ENCODE measurements at regions not wholly inside any gene's neighbourhood (a gene's known extent, or its start where the extent isn't known, plus 50 kb on each side); places are given as distances from the start of the nearest gene placed in this dataset.

DNA sequence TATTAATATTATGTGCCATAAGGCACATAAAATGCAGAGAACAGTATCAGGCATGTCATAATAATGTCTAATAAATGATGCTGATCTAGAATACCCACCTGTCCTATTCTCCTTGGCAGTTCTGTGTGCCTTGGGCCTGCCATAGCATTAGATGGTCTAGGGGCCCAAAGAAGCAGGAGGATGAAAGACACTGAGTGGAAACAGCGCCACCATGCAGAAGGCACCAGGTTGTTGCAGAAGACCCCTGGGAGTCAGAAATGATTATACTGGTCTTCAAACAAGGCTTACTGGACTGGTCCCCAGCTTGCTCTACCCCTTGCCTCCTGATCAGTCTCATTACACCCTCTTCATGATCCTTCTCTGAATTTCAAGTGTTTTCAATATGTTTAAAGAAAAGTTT is 353.3 kb downstream of the GRIN2B start:
- Histone ChIP-seq H3K27ac (no peak overlapping the region), H3K4me3 (no peak overlapping the region), H3K36me3 (ENCODE audit: insufficient read depth in 1 of 2, low read depth in 1 of 2) (no peaks in the 10 kb centered on the region), H3K9me3 (no peaks in the 10 kb centered on the region), H3K4me1 (no peaks in the 10 kb centered on the region), H3K27me3 (ENCODE audit: insufficient read depth in 3 of 3, low read length in 2 of 3) (no peaks in the 10 kb centered on the region)
- intact Hi-C loops (cut with DNase I), result no loop called here
- WGBS, 3 donors, result 85 to 92% (median 88%) methylated on average over 1 of the region's 1 CpG
- TF ChIP-seq, protein P1, sequence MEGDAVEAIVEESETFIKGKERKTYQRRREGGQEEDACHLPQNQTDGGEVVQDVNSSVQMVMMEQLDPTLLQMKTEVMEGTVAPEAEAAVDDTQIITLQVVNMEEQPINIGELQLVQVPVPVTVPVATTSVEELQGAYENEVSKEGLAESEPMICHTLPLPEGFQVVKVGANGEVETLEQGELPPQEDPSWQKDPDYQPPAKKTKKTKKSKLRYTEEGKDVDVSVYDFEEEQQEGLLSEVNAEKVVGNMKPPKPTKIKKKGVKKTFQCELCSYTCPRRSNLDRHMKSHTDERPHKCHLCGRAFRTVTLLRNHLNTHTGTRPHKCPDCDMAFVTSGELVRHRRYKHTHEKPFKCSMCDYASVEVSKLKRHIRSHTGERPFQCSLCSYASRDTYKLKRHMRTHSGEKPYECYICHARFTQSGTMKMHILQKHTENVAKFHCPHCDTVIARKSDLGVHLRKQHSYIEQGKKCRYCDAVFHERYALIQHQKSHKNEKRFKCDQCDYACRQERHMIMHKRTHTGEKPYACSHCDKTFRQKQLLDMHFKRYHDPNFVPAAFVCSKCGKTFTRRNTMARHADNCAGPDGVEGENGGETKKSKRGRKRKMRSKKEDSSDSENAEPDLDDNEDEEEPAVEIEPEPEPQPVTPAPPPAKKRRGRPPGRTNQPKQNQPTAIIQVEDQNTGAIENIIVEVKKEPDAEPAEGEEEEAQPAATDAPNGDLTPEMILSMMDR (IDR thresholded peaks at IDR 0.05), result no peak
- no peak for ATAC-seq
- DNase-seq, result no peak

- Histone ChIP-seq H3K27ac (no peak overlapping the region), H3K4me1 (no peaks in the 10 kb centered on the region), H3K27me3 (ENCODE audit: insufficient read depth in 3 of 3, low read length in 2 of 3) (no peaks in the 10 kb centered on the region), H3K4me3 (no peak overlapping the region), H3K9me3 (no peaks in the 10 kb centered on the region), H3K36me3 (ENCODE audit: insufficient read depth in 1 of 2, low read depth in 1 of 2) (no peaks in the 10 kb centered on the region)
- intact Hi-C loops (cut with DNase I), result no loop called here
- no peak for ATAC-seq
- DNase-seq, result no peak
- TF ChIP-seq, protein P1 (IDR thresholded peaks at IDR 0.05), result no peak
- WGBS, 3 donors, result 56 to 81% (median 73%) methylated on average over 3 of the region's 3 CpGs
These were observed 353.9 kb downstream of the GRIN2B start for GRCh38 chr12:13627536-13627935.

DNA sequence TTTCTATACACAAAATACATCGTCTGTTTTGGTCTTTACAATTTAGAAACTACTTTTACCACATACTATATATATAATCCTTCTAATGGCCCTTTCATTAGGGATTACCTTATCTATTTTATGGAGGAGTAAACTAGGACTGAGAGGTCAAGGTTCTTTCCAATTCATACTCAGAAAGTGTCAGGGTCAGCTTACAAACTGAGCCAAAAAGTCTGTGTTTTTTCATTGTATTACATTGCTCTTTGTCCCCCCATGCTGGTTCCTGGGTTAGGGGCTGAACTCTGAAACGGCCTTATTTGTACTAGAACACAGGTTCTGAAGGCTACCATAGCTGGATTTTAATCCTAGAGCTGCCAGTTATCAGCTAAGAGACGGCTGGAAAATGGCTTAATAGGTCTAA is 368.1 kb downstream of the GRIN2B start:
- Histone ChIP-seq H3K27ac (no peak overlapping the region), H3K9me3 (no peaks in the 10 kb centered on the region), H3K27me3 (ENCODE audit: insufficient read depth in 3 of 3, low read length in 2 of 3) (no peaks in the 10 kb centered on the region), H3K4me3 (no peak overlapping the region), H3K4me1 (no peaks in the 10 kb centered on the region), H3K36me3 (ENCODE audit: insufficient read depth in 1 of 2, low read depth in 1 of 2) (no peaks in the 10 kb centered on the region)
- no peak for ATAC-seq
- TF ChIP-seq, protein P1 (IDR thresholded peaks at IDR 0.05), result no peak
- intact Hi-C loops (cut with DNase I), result no loop called here
- 80 to 87% (median 84%) methylated on average over 3 of the region's 3 CpGs for whole genome bisulfite sequencing, 3 donors
- no peak for DNase-seq

GRCh38 chr12:13609894-13610679 is 371.3 kb downstream of the GRIN2B start:
- no peaks in the 10 kb centered on the region for H3K9me3 ChIP-seq
- H3K4me1 ChIP-seq, result no peaks in the 10 kb centered on the region
- TF ChIP-seq, protein P1 (IDR thresholded peaks at IDR 0.05), result no peak
- 37 to 41% (median 38%) methylated on average over 4 of the region's 4 CpGs for WGBS, 3 donors
- H3K27ac ChIP-seq, result no peak overlapping the region
- DNase-seq (no peak), ATAC-seq (no peak)
- no peaks in the 10 kb centered on the region for H3K27me3 ChIP-seq (ENCODE audit: insufficient read depth in 3 of 3, low read length in 2 of 3)
- no peaks in the 10 kb centered on the region for H3K36me3 ChIP-seq (ENCODE audit: insufficient read depth in 1 of 2, low read depth in 1 of 2)
- no peak overlapping the region for H3K4me3 ChIP-seq
- intact Hi-C loops (cut with DNase I), result no loop called here

DNA sequence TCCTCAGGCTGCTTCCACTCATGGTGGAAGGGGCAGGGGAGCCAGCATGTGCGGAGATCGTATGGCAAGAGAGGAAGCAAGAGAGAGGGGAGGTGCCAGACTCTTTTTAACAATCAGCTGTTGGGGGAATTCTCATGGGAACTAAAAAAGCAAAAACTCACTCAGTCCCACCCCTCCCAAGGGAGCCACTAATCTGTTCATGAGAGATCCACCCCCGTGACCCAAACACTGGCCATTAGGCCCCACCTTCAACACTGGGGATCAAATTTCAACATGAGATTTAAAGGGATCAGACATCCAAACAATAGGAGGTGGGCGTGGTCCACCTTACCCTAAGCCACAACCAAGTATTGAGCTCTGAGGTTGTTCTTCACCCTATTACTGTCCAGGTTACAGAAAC is 375.1 kb downstream of the GRIN2B start:
- Histone ChIP-seq H3K4me3 (no peak overlapping the region), H3K27me3 (ENCODE audit: insufficient read depth in 3 of 3, low read length in 2 of 3) (no peaks in the 10 kb centered on the region), H3K4me1 (no peaks in the 10 kb centered on the region), H3K36me3 (ENCODE audit: insufficient read depth in 1 of 2, low read depth in 1 of 2) (no peaks in the 10 kb centered on the region), H3K9me3 (no peaks in the 10 kb centered on the region), H3K27ac (no peak overlapping the region)
- DNase-seq (no peak), ATAC-seq (no peak)
- 48 to 50% (median 48%) methylated on average over 4 of the region's 4 CpGs for WGBS, 3 donors
- TF ChIP-seq, protein P1 (IDR thresholded peaks at IDR 0.05), result no peak
- intact Hi-C loops (cut with DNase I), result no loop called here
